OCI-LY3 (cell line): ENCODE measurements at regions not wholly inside any gene's neighbourhood (a gene's known extent, or its start where the extent isn't known, plus 50 kb on each side); places are given as distances from the start of the nearest gene placed in this dataset.

ENCODE experiments used
- H2AFZ ChIP-seq: fragments of 200-600, 300-600 bp; shearing (Covaris generic); 2 replicates; pipeline ENCODE4 v1.6.0; 2014; ENCODE audit warnings: antibody characterized with exemption, low read depth, low read length
- H3K27ac ChIP-seq: fragments of 200-600, 300-600 bp; sonication (generic); 2 replicates; pipeline ENCODE4 v1.5.1; 2014; ENCODE audit warnings: mild to moderate bottlenecking, low read length, moderate library complexity, mixed read lengths
- H3K27me3 ChIP-seq: fragments of 200-600, 300-600 bp; sonication (generic); 2 replicates; pipeline ENCODE4 v1.6.1; 2014; ENCODE audit warnings: low read depth, low read length, mixed read lengths
- H3K36me3 ChIP-seq: fragments of 200-600, 300-600 bp; sonication (generic); replicated peaks from 2 replicates; pipeline ENCODE3; 2014; ENCODE audit warnings: low read depth, low read length, mixed read lengths
- H3K4me1 ChIP-seq: fragments of 300-600, 200-600 bp; sonication (generic); 2 replicates; pipeline ENCODE4 v1.6.1; 2014; ENCODE audit warnings: low read length, mixed read lengths
- H3K4me2 ChIP-seq: fragments of 200-600, 300-600 bp; sonication (generic); 2 replicates; pipeline ENCODE4 v1.6.1; 2014; ENCODE audit warnings: low read length, mixed read lengths
- H3K4me3 ChIP-seq: fragments of 300-600, 200-600 bp; sonication (generic); 2 replicates; pipeline ENCODE4 v1.5.1; 2014; ENCODE audit warnings: antibody characterized with exemption, mild to moderate bottlenecking, low read length, moderate library complexity
- H3K79me2 ChIP-seq: fragments of 300-600, 200-600 bp; shearing (Covaris generic); 2 replicates; pipeline ENCODE4 v1.6.1; 2014; ENCODE audit warnings: mild to moderate bottlenecking, low read length, mixed read lengths
- H3K9ac ChIP-seq: fragments of 300-600, 200-600 bp; shearing (Covaris generic); 2 replicates; pipeline ENCODE4 v1.6.0; 2014; ENCODE audit warnings: mild to moderate bottlenecking, low read length, moderate library complexity
- H3K9me3 ChIP-seq: fragments of 200-600, 300-600 bp; shearing (Covaris generic); 2 replicates; pipeline ENCODE4 v1.6.1; 2014; ENCODE audit warnings: low read length, mixed read lengths; ENCODE audit not compliant: insufficient read depth
- H4K20me1 ChIP-seq: fragments of 200-600, 300-600 bp; sonication (generic); 2 replicates; pipeline ENCODE4 v1.6.1; 2016; ENCODE audit warnings: low read length, mixed read lengths; ENCODE audit not compliant: insufficient read depth
- CTCF ChIP-seq: fragments of 200-600, 300-600 bp; sonication (generic); IDR thresholded peaks from 2 replicates; pipeline ENCODE4 v1.5.1; 2014; ENCODE audit warnings: antibody characterized with exemption, low read length, low read depth
- EZH2phosphoT487 ChIP-seq: fragments of 200-600 bp; shearing (Covaris generic); IDR thresholded peaks from 2 replicates; pipeline ENCODE4 v1.6.1; 2018; ENCODE audit warnings: antibody characterized with exemption, mixed run types, low read depth

GRCh38 chr13:55567721-55568625 lies 1572.7 kb upstream of the PRR20A start:
- Histone ChIP-seq H3K36me3 (no peaks in the 10 kb centered on the region), H3K79me2 (no peaks in the 10 kb centered on the region), H3K9me3 (no peaks in the 10 kb centered on the region), H2AFZ (no peak overlapping the region), H3K4me3 (no peak overlapping the region), H3K4me1 (peaks cover 5% of the 10 kb centered on the region; the same call in 1 of the 2 replicates), H4K20me1 (no peaks in the 10 kb centered on the region), H3K27me3 (no peaks in the 10 kb centered on the region), H3K4me2 (no peak overlapping the region), H3K9ac (no peak overlapping the region), H3K27ac (no peak overlapping the region)
- TF ChIP-seq CTCF (no peak), EZH2phosphoT487 (no peak)

GRCh38 chr13:55569082-55569481 lies 1571.6 kb upstream of the PRR20A start:
- H3K4me3 ChIP-seq = no peak overlapping the region
- H3K4me2 ChIP-seq = no peak overlapping the region
- no peaks in the 10 kb centered on the region for H4K20me1 ChIP-seq
- H3K27me3 ChIP-seq = no peaks in the 10 kb centered on the region
- no peak overlapping the region for H3K9ac ChIP-seq
- peaks cover 5% of the 10 kb centered on the region; the same call in 1 of the 2 replicates for H3K4me1 ChIP-seq
- no peak for TF ChIP-seq CTCF
- TF ChIP-seq EZH2phosphoT487 = no peak
- H3K79me2 ChIP-seq = no peaks in the 10 kb centered on the region
- no peaks in the 10 kb centered on the region for H3K9me3 ChIP-seq
- H3K27ac ChIP-seq = no peak overlapping the region
- no peak overlapping the region for H2AFZ ChIP-seq
- H3K36me3 ChIP-seq = no peaks in the 10 kb centered on the region

- no peaks in the 10 kb centered on the region for H3K27me3 ChIP-seq
- no peaks in the 10 kb centered on the region for H3K79me2 ChIP-seq
- H3K27ac ChIP-seq = no peak overlapping the region
- H3K36me3 ChIP-seq = no peaks in the 10 kb centered on the region
- no peak for TF ChIP-seq EZH2phosphoT487
- TF ChIP-seq CTCF = no peak
- H3K4me1 ChIP-seq = peaks cover 5% of the 10 kb centered on the region; the same call in 1 of the 2 replicates
- H3K9ac ChIP-seq = no peak overlapping the region
- no peaks in the 10 kb centered on the region for H4K20me1 ChIP-seq
- H3K4me2 ChIP-seq = no peak overlapping the region
- H2AFZ ChIP-seq = no peak overlapping the region
- H3K9me3 ChIP-seq = no peaks in the 10 kb centered on the region
- no peak overlapping the region for H3K4me3 ChIP-seq
Measured at GRCh38 chr13:55569514-55569913, 1571.2 kb upstream of the PRR20A start.

GRCh38 chr13:55570371-55570770 lies 1570.3 kb upstream of the PRR20A start:
- H3K36me3 ChIP-seq = no peaks in the 10 kb centered on the region
- H3K4me3 ChIP-seq = no peak overlapping the region
- H3K4me1 ChIP-seq = peaks cover 5% of the 10 kb centered on the region; the same call in 1 of the 2 replicates
- no peaks in the 10 kb centered on the region for H4K20me1 ChIP-seq
- H2AFZ ChIP-seq = no peak overlapping the region
- H3K9ac ChIP-seq = no peak overlapping the region
- no peak overlapping the region for H3K27ac ChIP-seq
- TF ChIP-seq CTCF (no peak), EZH2phosphoT487 (no peak)
- no peaks in the 10 kb centered on the region for H3K9me3 ChIP-seq
- no peaks in the 10 kb centered on the region for H3K27me3 ChIP-seq
- H3K79me2 ChIP-seq = no peaks in the 10 kb centered on the region
- no peak overlapping the region for H3K4me2 ChIP-seq
